Adipocyte (in vitro differentiated cells): ENCODE measurements at regions not wholly inside any gene's neighbourhood (a gene's known extent, or its start where the extent isn't known, plus 50 kb on each side); places are given as distances from the start of the nearest gene placed in this dataset.
A peak's percentile ranks its signal among the peaks of the same experiment; 100 is the strongest.

Source experiments
- DNase-seq: peaks from one replicate; pipeline ENCODE4 v3.0.0-alpha.2; 2015; ENCODE audit warnings: low read depth
- H3K27me3 ChIP-seq: replicated peaks from 2 replicates; pipeline ENCODE4 v1.7.0; 2013; ENCODE audit warnings: mild to moderate bottlenecking, low read length, moderate library complexity; ENCODE audit not compliant: control insufficient read depth, insufficient read depth
- H3K36me3 ChIP-seq: 2 replicates; pipeline ENCODE4 v1.7.0; 2013; ENCODE audit warnings: low read length, mild to moderate bottlenecking, moderate library complexity; ENCODE audit not compliant: control insufficient read depth, insufficient read depth, severe bottlenecking
- H3K4me1 ChIP-seq: 2 replicates; pipeline ENCODE4 v1.7.0; 2013; ENCODE audit warnings: mild to moderate bottlenecking, low read length, moderate library complexity; ENCODE audit not compliant: control insufficient read depth, insufficient read depth
- H3K4me3 ChIP-seq: 2 replicates; pipeline ENCODE4 v1.7.0; 2013; ENCODE audit warnings: mild to moderate bottlenecking, low read length, moderate library complexity
- H3K9ac ChIP-seq: 2 replicates; pipeline ENCODE4 v1.7.0; 2013; ENCODE audit warnings: mild to moderate bottlenecking, low read length, moderate library complexity
- H3K9me3 ChIP-seq: 2 replicates; pipeline ENCODE4 v1.7.0; 2013; ENCODE audit warnings: mild to moderate bottlenecking, low read length, moderate library complexity; ENCODE audit not compliant: control insufficient read depth

- no peak overlapping the region for H3K9ac ChIP-seq
- DNase-seq: no peak
- no peak overlapping the region for H3K4me3 ChIP-seq
- H3K4me1 ChIP-seq: peaks cover 12% of the 10 kb centered on the region
- no peaks in the 10 kb centered on the region for H3K36me3 ChIP-seq
- peaks cover 33% of the 10 kb centered on the region for H3K9me3 ChIP-seq
- H3K27me3 ChIP-seq: peaks cover 16% of the 10 kb centered on the region
Observed at GRCh38 chr2:120586507-120587278, 149.0 kb upstream of the GLI2 start.

- Histone ChIP-seq H3K4me3 (no peak overlapping the region), H3K9me3 (peaks cover 32% of the 10 kb centered on the region), H3K36me3 (no peaks in the 10 kb centered on the region), H3K27me3 (peaks cover 16% of the 10 kb centered on the region), H3K4me1 (peaks cover 12% of the 10 kb centered on the region), H3K9ac (no peak overlapping the region)
- DNase-seq: no peak
Observed at GRCh38 chr2:120587279-120587996, 148.2 kb upstream of the GLI2 start.

DNA sequence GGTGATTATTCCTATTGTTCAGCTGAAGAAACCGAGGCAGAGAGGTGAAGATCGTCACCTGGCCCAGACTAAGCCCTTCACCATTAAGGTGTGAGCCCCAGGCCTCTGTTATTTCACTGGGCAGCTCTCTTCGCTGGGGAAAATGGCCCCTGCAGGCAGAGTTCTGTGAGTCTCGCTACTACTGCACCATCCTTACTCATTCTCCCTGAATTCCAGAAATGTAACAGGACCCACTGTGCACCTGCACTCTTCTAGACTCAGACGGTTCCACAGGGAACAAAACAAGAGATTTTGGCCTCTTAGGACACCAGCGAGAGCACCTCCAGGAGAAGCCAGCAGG lies 147.7 kb upstream of the GLI2 start:
- Histone ChIP-seq H3K4me1 (peaks cover 12% of the 10 kb centered on the region), H3K4me3 (no peak overlapping the region), H3K9ac (no peak overlapping the region), H3K9me3 (peaks cover 27% of the 10 kb centered on the region), H3K36me3 (no peaks in the 10 kb centered on the region), H3K27me3 (peaks cover 16% of the 10 kb centered on the region)
- DNase-seq: no peak

DNA sequence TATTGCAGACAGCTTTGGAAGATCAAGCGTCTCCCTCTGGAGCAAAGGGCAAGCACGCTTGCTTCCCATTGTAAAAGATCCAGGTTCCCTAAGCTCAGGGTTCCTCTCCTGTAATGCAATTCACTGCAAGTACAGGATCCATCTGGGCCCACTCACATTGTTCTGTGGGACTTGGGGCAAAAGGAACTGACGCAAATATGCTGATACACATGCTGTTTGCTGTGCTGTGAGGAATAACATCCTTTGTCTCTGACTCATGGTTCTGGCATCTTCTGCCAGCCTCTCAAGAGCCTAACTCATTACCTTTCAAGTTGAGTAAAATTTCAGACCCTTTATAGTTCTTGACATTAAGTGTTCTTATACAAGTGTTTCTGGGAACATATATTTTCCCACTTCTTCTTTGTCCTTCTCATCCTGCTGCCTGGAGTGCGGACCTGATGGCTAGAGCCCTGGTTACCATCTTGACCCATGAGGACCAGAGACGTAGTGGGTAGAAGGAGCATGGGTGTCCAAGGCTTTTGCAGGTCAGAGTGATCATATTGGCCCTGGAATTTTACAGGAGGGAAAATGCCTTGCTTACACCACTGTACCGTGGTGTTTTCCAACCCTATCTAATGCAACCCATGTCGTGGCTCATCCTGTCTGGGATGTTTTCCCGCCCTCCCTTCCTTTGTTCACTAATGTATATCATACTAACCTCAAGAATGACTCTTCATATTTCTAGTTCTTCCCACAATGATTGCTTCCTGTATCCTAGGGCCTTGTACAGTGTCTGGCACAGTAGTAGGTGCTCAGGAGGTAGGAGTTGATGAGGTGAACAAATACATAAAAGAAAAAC lies 145.7 kb upstream of the GLI2 start:
- H3K9me3 ChIP-seq: peaks cover 18% of the 10 kb centered on the region
- no peaks in the 10 kb centered on the region for H3K36me3 ChIP-seq
- H3K4me3 ChIP-seq: no peak overlapping the region
- no peak overlapping the region for H3K9ac ChIP-seq
- peaks cover 12% of the 10 kb centered on the region for H3K4me1 ChIP-seq
- peaks cover 16% of the 10 kb centered on the region for H3K27me3 ChIP-seq
- peak; percentile 76 for DNase-seq

GRCh38 chr2:120590841-120591240 lies 144.8 kb upstream of the GLI2 start:
- Histone ChIP-seq H3K27me3 (peaks cover 13% of the 10 kb centered on the region), H3K4me1 (peaks cover 19% of the 10 kb centered on the region), H3K4me3 (no peak overlapping the region), H3K36me3 (no peaks in the 10 kb centered on the region), H3K9me3 (peaks cover 10% of the 10 kb centered on the region), H3K9ac (no peak overlapping the region)
- no peak for DNase-seq

GRCh38 chr2:120591572-120591971 lies 144.1 kb upstream of the GLI2 start:
- H3K4me3 ChIP-seq: no peak overlapping the region
- no peak overlapping the region for H3K9ac ChIP-seq
- H3K9me3 ChIP-seq: peaks cover 2% of the 10 kb centered on the region
- no peak for DNase-seq
- no peaks in the 10 kb centered on the region for H3K36me3 ChIP-seq
- H3K4me1 ChIP-seq: peaks cover 26% of the 10 kb centered on the region
- H3K27me3 ChIP-seq: peaks cover 5% of the 10 kb centered on the region

- no peak for DNase-seq
- Histone ChIP-seq H3K4me3 (no peak overlapping the region), H3K27me3 (peaks cover under 1% of the 10 kb centered on the region), H3K4me1 (peaks cover 30% of the 10 kb centered on the region), H3K36me3 (no peaks in the 10 kb centered on the region), H3K9me3 (no peaks in the 10 kb centered on the region), H3K9ac (no peak overlapping the region)
Observed at GRCh38 chr2:120592084-120592483, 143.6 kb upstream of the GLI2 start.

GRCh38 chr2:120593921-120594686 lies 141.6 kb upstream of the GLI2 start:
- no peaks in the 10 kb centered on the region for H3K9me3 ChIP-seq
- H3K4me3 ChIP-seq: no peak overlapping the region
- H3K9ac ChIP-seq: no peak overlapping the region
- H3K27me3 ChIP-seq: no peaks in the 10 kb centered on the region
- no peak for DNase-seq
- peaks cover 41% of the 10 kb centered on the region for H3K4me1 ChIP-seq
- no peaks in the 10 kb centered on the region for H3K36me3 ChIP-seq

DNA sequence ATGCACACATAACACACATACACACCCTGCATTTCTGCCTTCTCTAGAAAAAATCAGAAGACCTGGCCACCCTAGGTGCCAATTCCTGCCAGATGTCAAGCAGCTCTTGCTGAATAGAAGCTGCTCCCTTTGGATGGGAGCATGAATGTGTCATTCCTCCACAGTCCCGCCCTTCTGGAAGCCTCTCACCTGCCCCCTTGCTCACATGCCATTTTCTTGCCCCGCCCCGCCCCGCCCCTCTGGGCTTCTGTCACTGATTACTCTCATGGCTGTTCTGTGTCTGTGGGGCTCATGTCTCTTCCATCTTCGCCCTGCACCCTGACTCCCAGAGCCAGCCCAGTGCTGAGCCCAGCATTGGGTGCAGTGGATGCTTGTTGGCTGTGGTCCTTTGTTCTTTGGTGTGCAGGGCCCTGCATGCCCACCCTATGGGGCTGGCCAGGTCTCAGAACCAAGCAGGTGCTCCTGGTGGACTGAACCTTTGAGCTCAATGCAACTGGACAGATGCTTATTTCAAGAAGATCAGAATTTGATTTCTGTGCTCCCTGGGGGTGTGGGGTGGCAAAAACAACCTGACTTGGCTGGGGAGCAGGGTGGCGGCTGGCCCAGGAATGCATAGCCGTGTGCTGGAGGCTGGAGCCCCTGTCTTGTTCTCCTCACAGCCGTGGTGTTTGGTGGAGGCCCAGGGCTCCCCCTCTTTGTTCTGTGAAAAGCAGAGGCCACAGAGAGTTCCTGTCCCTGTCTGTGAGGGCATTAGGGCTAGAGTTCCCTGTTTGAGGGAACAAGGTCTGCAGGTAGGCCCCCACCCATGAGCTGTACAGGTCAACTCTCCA lies 140.6 kb upstream of the GLI2 start:
- no peak overlapping the region for H3K4me3 ChIP-seq
- H3K4me1 ChIP-seq: peaks cover 32% of the 10 kb centered on the region
- no peak for DNase-seq
- H3K9ac ChIP-seq: no peak overlapping the region
- no peaks in the 10 kb centered on the region for H3K9me3 ChIP-seq
- no peaks in the 10 kb centered on the region for H3K27me3 ChIP-seq
- H3K36me3 ChIP-seq: no peaks in the 10 kb centered on the region

DNA sequence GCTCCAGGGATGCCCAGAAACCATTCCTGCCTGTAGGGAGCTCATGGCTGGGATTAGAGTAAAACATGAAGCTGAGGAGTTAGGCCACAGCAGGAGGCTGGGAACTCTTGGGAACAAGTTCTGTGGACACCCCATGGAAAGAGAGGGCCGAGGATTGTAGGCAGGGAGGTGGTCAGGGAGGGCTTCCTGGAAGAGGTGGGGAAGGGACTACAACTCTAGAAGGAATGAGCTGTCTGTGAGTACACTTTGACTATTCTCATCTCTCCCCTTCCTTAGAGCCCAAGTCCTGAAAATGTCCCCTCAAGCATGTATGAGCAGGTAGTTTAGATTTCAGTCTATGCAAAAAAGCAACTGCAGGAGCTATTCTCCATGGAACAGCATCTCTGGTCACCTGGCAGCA lies 139.9 kb upstream of the GLI2 start:
- no peaks in the 10 kb centered on the region for H3K27me3 ChIP-seq
- H3K4me3 ChIP-seq: no peak overlapping the region
- H3K9ac ChIP-seq: no peak overlapping the region
- H3K36me3 ChIP-seq: no peaks in the 10 kb centered on the region
- H3K4me1 ChIP-seq: peaks cover 31% of the 10 kb centered on the region
- H3K9me3 ChIP-seq: no peaks in the 10 kb centered on the region
- DNase-seq: no peak
